ENCODE measurements at regions not wholly inside any gene's neighbourhood (a gene's known extent, or its start where the extent isn't known, plus 50 kb on each side); places are given as distances from the start of the nearest gene placed in this dataset.

GRCh38 chr13:59182241-59182640 lies 981.5 kb downstream of the DIAPH3 start:
- TF ChIP-seq CTCF (IDR thresholded peaks at IDR 0.05), result no peak
- no peak for TF ChIP-seq EZH2 (IDR thresholded peaks at IDR 0.05; ENCODE audit: borderline replicate concordance, insufficient read depth, low read depth, low read length, poor library complexity, severe bottlenecking)
